ENCODE measurements at regions not wholly inside any gene's neighbourhood (a gene's known extent, or its start where the extent isn't known, plus 50 kb on each side); places are given as distances from the start of the nearest gene placed in this dataset.

GRCh38 chr10:83954193-83954799 is 185.0 kb upstream of the GHITM start:
- no peak for DNase-seq (ENCODE audit: low read depth)

GRCh38 chr10:83955406-83955805 is 183.9 kb upstream of the GHITM start:
- DNase-seq (ENCODE audit: low read depth): no peak
- TF ChIP-seq CTCF (IDR thresholded peaks at IDR 0.05; ENCODE audit: insufficient read depth, low read depth, low read length, missing control alignments): no peak
- no peak overlapping the region for H3K4me3 ChIP-seq (ENCODE audit: low read depth, low read length)

More at GRCh38 chr10:83954193-83954799, 185.0 kb upstream of the GHITM start:
- no peak for TF ChIP-seq CTCF (IDR thresholded peaks at IDR 0.05; ENCODE audit: insufficient read depth, low read depth, low read length, missing control alignments)
- no peak overlapping the region for H3K4me3 ChIP-seq (ENCODE audit: low read depth, low read length)

- TF ChIP-seq CTCF (IDR thresholded peaks at IDR 0.05; ENCODE audit: insufficient read depth, low read depth, low read length, missing control alignments): no peak
- DNase-seq (ENCODE audit: low read depth): no peak
- no peak overlapping the region for H3K4me3 ChIP-seq (ENCODE audit: low read depth, low read length)
These were observed 182.0 kb upstream of the GHITM start for GRCh38 chr10:83957168-83957947.

GRCh38 chr10:83959328-83959727 is 180.0 kb upstream of the GHITM start:
- no peak for TF ChIP-seq CTCF (IDR thresholded peaks at IDR 0.05; ENCODE audit: insufficient read depth, low read depth, low read length, missing control alignments)
- no peak overlapping the region for H3K4me3 ChIP-seq (ENCODE audit: low read depth, low read length)
- DNase-seq (ENCODE audit: low read depth): no peak

GRCh38 chr10:83960125-83960524 is 179.2 kb upstream of the GHITM start:
- no peak for DNase-seq (ENCODE audit: low read depth)
- no peak for TF ChIP-seq CTCF (IDR thresholded peaks at IDR 0.05; ENCODE audit: insufficient read depth, low read depth, low read length, missing control alignments)

GRCh38 chr10:83961620-83962019 is 177.7 kb upstream of the GHITM start:
- no peak for TF ChIP-seq CTCF (IDR thresholded peaks at IDR 0.05; ENCODE audit: insufficient read depth, low read depth, low read length, missing control alignments)
- no peak for DNase-seq (ENCODE audit: low read depth)

More at GRCh38 chr10:83960125-83960524, 179.2 kb upstream of the GHITM start:
- no peak overlapping the region for H3K4me3 ChIP-seq (ENCODE audit: low read depth, low read length)

More at GRCh38 chr10:83961620-83962019, 177.7 kb upstream of the GHITM start:
- no peak overlapping the region for H3K4me3 ChIP-seq (ENCODE audit: low read depth, low read length)
